ENCODE measurements at regions not wholly inside any gene's neighbourhood (a gene's known extent, or its start where the extent isn't known, plus 50 kb on each side); places are given as distances from the start of the nearest gene placed in this dataset.

DNA sequence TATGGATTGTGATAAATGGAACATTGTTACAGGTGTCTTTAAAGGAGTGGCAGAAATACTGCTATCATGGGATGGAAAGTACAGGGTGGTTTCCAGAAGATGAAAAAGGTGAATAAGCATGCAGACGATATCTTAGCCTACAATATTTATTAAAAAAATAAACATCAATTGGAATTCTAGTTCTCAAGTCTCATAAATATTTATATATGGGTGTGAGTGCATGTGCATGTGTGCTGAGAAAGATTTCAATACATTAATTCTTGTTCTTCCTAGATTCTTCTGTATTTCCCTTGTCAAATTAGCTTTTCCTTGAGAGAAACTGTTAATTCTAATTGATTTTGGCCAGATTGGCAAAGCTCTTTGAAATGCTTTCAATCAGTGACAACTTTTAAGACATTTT is 618.2 kb downstream of the METTL15 start:
- TF ChIP-seq CTCF (IDR thresholded peaks at IDR 0.05) (no peak), POLR2A (IDR thresholded peaks at IDR 0.05) (no peak)
